ENCODE measurements at regions not wholly inside any gene's neighbourhood (a gene's known extent, or its start where the extent isn't known, plus 50 kb on each side); places are given as distances from the start of the nearest gene placed in this dataset.

- no peak overlapping the region for H2BK120ac ChIP-seq (ENCODE audit: low read depth, low read length)
- no peak overlapping the region for H3K23ac ChIP-seq (ENCODE audit: low read length)
- no peak overlapping the region for H3K56ac ChIP-seq (ENCODE audit: low read length)
- peak overlapping the region; percentile 16 for H3K4ac ChIP-seq (ENCODE audit: low read depth, low read length)
- no peaks in the 10 kb centered on the region for H3K79me2 ChIP-seq (ENCODE audit: control insufficient read depth, insufficient read depth, low read length)
- no peak overlapping the region for H3K27ac ChIP-seq (ENCODE audit: low read depth, low read length)
- no peak overlapping the region for H2AK5ac ChIP-seq (ENCODE audit: low read length)
- no CpG with 5 or more reads among the region's 2 CpGs for WGBS (ENCODE audit: extremely low coverage, insufficient coverage, low lambda C conversion rate)
- H3K36me3 ChIP-seq (ENCODE audit: control insufficient read depth, insufficient read depth, low read length), result no peaks in the 10 kb centered on the region
- H3K27me3 ChIP-seq (ENCODE audit: insufficient read depth, low read length, poor library complexity), result no peaks in the 10 kb centered on the region
- no peak overlapping the region for H2BK15ac ChIP-seq (replicated peaks; ENCODE audit: low read depth)
- DNase-seq, result no peak
- no peak overlapping the region for H3K4me2 ChIP-seq (ENCODE audit: low read length)
- no peak overlapping the region for H4K5ac ChIP-seq (ENCODE audit: low read length)
- no peak overlapping the region for H4K8ac ChIP-seq (ENCODE audit: low read depth, low read length)
- no peaks in the 10 kb centered on the region for H3K4me1 ChIP-seq (ENCODE audit: control insufficient read depth, low read depth, low read length)
- H3K18ac ChIP-seq (ENCODE audit: low read length), result no peak overlapping the region
- no peak overlapping the region for H3K4me3 ChIP-seq (ENCODE audit: low read length)
- no peak overlapping the region for H2BK5ac ChIP-seq (ENCODE audit: low read length)
- no peaks in the 10 kb centered on the region for H3K79me1 ChIP-seq (ENCODE audit: low read length)
- no peak overlapping the region for H3K9ac ChIP-seq (ENCODE audit: low read length)
These were observed 687.5 kb upstream of the FBXO33 start for GRCh38 chr14:40119765-40120164.

- Histone ChIP-seq H3K18ac (ENCODE audit: low read length) (no peak overlapping the region), H3K9ac (ENCODE audit: low read length) (no peak overlapping the region), H4K8ac (ENCODE audit: low read depth, low read length) (no peak overlapping the region), H2AK5ac (ENCODE audit: low read length) (no peak overlapping the region), H3K36me3 (ENCODE audit: control insufficient read depth, insufficient read depth, low read length) (no peaks in the 10 kb centered on the region), H3K4ac (ENCODE audit: low read depth, low read length) (no peak overlapping the region), H3K79me2 (ENCODE audit: control insufficient read depth, insufficient read depth, low read length) (no peaks in the 10 kb centered on the region), H3K4me3 (ENCODE audit: low read length) (no peak overlapping the region), H2BK15ac (replicated peaks; ENCODE audit: low read depth) (no peak overlapping the region), H3K4me1 (ENCODE audit: control insufficient read depth, low read depth, low read length) (no peaks in the 10 kb centered on the region), H3K27ac (ENCODE audit: low read depth, low read length) (no peak overlapping the region), H2BK5ac (ENCODE audit: low read length) (no peak overlapping the region), H3K4me2 (ENCODE audit: low read length) (no peak overlapping the region), H4K5ac (ENCODE audit: low read length) (no peak overlapping the region), H3K27me3 (ENCODE audit: insufficient read depth, low read length, poor library complexity) (no peaks in the 10 kb centered on the region), H3K79me1 (ENCODE audit: low read length) (no peaks in the 10 kb centered on the region), H3K23ac (ENCODE audit: low read length) (no peak overlapping the region), H2BK120ac (ENCODE audit: low read depth, low read length) (no peak overlapping the region), H3K56ac (ENCODE audit: low read length) (no peak overlapping the region)
- DNase-seq, result peak; percentile 29
- no CpG with 5 or more reads among the region's 4 CpGs for WGBS (ENCODE audit: extremely low coverage, insufficient coverage, low lambda C conversion rate)
These were observed 687.1 kb upstream of the FBXO33 start for GRCh38 chr14:40119321-40119720.

GRCh38 chr14:40115583-40115982 is 683.4 kb upstream of the FBXO33 start:
- Histone ChIP-seq H2BK15ac (replicated peaks; ENCODE audit: low read depth) (no peak overlapping the region), H2BK120ac (ENCODE audit: low read depth, low read length) (no peak overlapping the region), H3K27me3 (ENCODE audit: insufficient read depth, low read length, poor library complexity) (no peaks in the 10 kb centered on the region), H4K5ac (ENCODE audit: low read length) (no peak overlapping the region), H3K9ac (ENCODE audit: low read length) (no peak overlapping the region), H3K18ac (ENCODE audit: low read length) (no peak overlapping the region), H3K4ac (ENCODE audit: low read depth, low read length) (no peak overlapping the region), H3K4me1 (ENCODE audit: control insufficient read depth, low read depth, low read length) (no peaks in the 10 kb centered on the region), H3K27ac (ENCODE audit: low read depth, low read length) (no peak overlapping the region), H3K4me2 (ENCODE audit: low read length) (no peak overlapping the region), H4K8ac (ENCODE audit: low read depth, low read length) (no peak overlapping the region), H2AK5ac (ENCODE audit: low read length) (no peak overlapping the region), H3K79me2 (ENCODE audit: control insufficient read depth, insufficient read depth, low read length) (no peaks in the 10 kb centered on the region), H2BK5ac (ENCODE audit: low read length) (no peak overlapping the region), H3K36me3 (ENCODE audit: control insufficient read depth, insufficient read depth, low read length) (no peaks in the 10 kb centered on the region), H3K4me3 (ENCODE audit: low read length) (no peak overlapping the region), H3K79me1 (ENCODE audit: low read length) (no peaks in the 10 kb centered on the region), H3K56ac (ENCODE audit: low read length) (no peak overlapping the region), H3K23ac (ENCODE audit: low read length) (no peak overlapping the region)
- WGBS (ENCODE audit: extremely low coverage, insufficient coverage, low lambda C conversion rate), result no CpG with 5 or more reads among the region's 1 CpG
- no peak for DNase-seq

GRCh38 chr14:40113671-40114070 is 681.4 kb upstream of the FBXO33 start:
- H3K79me1 ChIP-seq (ENCODE audit: low read length), result no peaks in the 10 kb centered on the region
- no peak overlapping the region for H3K4me3 ChIP-seq (ENCODE audit: low read length)
- H3K56ac ChIP-seq (ENCODE audit: low read length), result no peak overlapping the region
- H3K4me2 ChIP-seq (ENCODE audit: low read length), result no peak overlapping the region
- no peak overlapping the region for H2BK5ac ChIP-seq (ENCODE audit: low read length)
- no peak overlapping the region for H2BK15ac ChIP-seq (replicated peaks; ENCODE audit: low read depth)
- H3K79me2 ChIP-seq (ENCODE audit: control insufficient read depth, insufficient read depth, low read length), result no peaks in the 10 kb centered on the region
- no peak overlapping the region for H4K8ac ChIP-seq (ENCODE audit: low read depth, low read length)
- H2AK5ac ChIP-seq (ENCODE audit: low read length), result no peak overlapping the region
- no peaks in the 10 kb centered on the region for H3K4me1 ChIP-seq (ENCODE audit: control insufficient read depth, low read depth, low read length)
- H3K9ac ChIP-seq (ENCODE audit: low read length), result no peak overlapping the region
- no peak overlapping the region for H3K23ac ChIP-seq (ENCODE audit: low read length)
- H4K5ac ChIP-seq (ENCODE audit: low read length), result no peak overlapping the region
- H3K27me3 ChIP-seq (ENCODE audit: insufficient read depth, low read length, poor library complexity), result no peaks in the 10 kb centered on the region
- H3K18ac ChIP-seq (ENCODE audit: low read length), result no peak overlapping the region
- no peak for DNase-seq
- no peak overlapping the region for H3K27ac ChIP-seq (ENCODE audit: low read depth, low read length)
- no peak overlapping the region for H2BK120ac ChIP-seq (ENCODE audit: low read depth, low read length)
- no peaks in the 10 kb centered on the region for H3K36me3 ChIP-seq (ENCODE audit: control insufficient read depth, insufficient read depth, low read length)
- no peak overlapping the region for H3K4ac ChIP-seq (ENCODE audit: low read depth, low read length)

- no peak overlapping the region for H3K27ac ChIP-seq (ENCODE audit: low read depth, low read length)
- no peak overlapping the region for H4K5ac ChIP-seq (ENCODE audit: low read length)
- no peak overlapping the region for H2BK120ac ChIP-seq (ENCODE audit: low read depth, low read length)
- no peaks in the 10 kb centered on the region for H3K79me1 ChIP-seq (ENCODE audit: low read length)
- WGBS (ENCODE audit: extremely low coverage, insufficient coverage, low lambda C conversion rate), result no CpG with 5 or more reads among the region's 1 CpG
- no peak overlapping the region for H3K9ac ChIP-seq (ENCODE audit: low read length)
- H3K4me1 ChIP-seq (ENCODE audit: control insufficient read depth, low read depth, low read length), result no peaks in the 10 kb centered on the region
- no peak overlapping the region for H3K56ac ChIP-seq (ENCODE audit: low read length)
- no peak overlapping the region for H3K4me3 ChIP-seq (ENCODE audit: low read length)
- DNase-seq, result no peak
- H3K36me3 ChIP-seq (ENCODE audit: control insufficient read depth, insufficient read depth, low read length), result no peaks in the 10 kb centered on the region
- no peak overlapping the region for H4K8ac ChIP-seq (ENCODE audit: low read depth, low read length)
- H3K27me3 ChIP-seq (ENCODE audit: insufficient read depth, low read length, poor library complexity), result no peaks in the 10 kb centered on the region
- no peak overlapping the region for H2BK5ac ChIP-seq (ENCODE audit: low read length)
- no peak overlapping the region for H2AK5ac ChIP-seq (ENCODE audit: low read length)
- no peak overlapping the region for H3K4ac ChIP-seq (ENCODE audit: low read depth, low read length)
- H3K23ac ChIP-seq (ENCODE audit: low read length), result no peak overlapping the region
- no peak overlapping the region for H2BK15ac ChIP-seq (replicated peaks; ENCODE audit: low read depth)
- H3K79me2 ChIP-seq (ENCODE audit: control insufficient read depth, insufficient read depth, low read length), result no peaks in the 10 kb centered on the region
- H3K4me2 ChIP-seq (ENCODE audit: low read length), result no peak overlapping the region
- no peak overlapping the region for H3K18ac ChIP-seq (ENCODE audit: low read length)
These were observed 668.4 kb upstream of the FBXO33 start for GRCh38 chr14:40100544-40101196.

- no peak overlapping the region for H2BK5ac ChIP-seq (ENCODE audit: low read length)
- H4K5ac ChIP-seq (ENCODE audit: low read length), result no peak overlapping the region
- no peaks in the 10 kb centered on the region for H3K79me2 ChIP-seq (ENCODE audit: control insufficient read depth, insufficient read depth, low read length)
- H3K9ac ChIP-seq (ENCODE audit: low read length), result no peak overlapping the region
- no peak overlapping the region for H4K8ac ChIP-seq (ENCODE audit: low read depth, low read length)
- no peak overlapping the region for H3K4me3 ChIP-seq (ENCODE audit: low read length)
- H3K36me3 ChIP-seq (ENCODE audit: control insufficient read depth, insufficient read depth, low read length), result no peaks in the 10 kb centered on the region
- no peak overlapping the region for H3K27ac ChIP-seq (ENCODE audit: low read depth, low read length)
- H3K4ac ChIP-seq (ENCODE audit: low read depth, low read length), result no peak overlapping the region
- no peaks in the 10 kb centered on the region for H3K79me1 ChIP-seq (ENCODE audit: low read length)
- H3K4me2 ChIP-seq (ENCODE audit: low read length), result no peak overlapping the region
- no peak overlapping the region for H3K56ac ChIP-seq (ENCODE audit: low read length)
- no peak overlapping the region for H3K18ac ChIP-seq (ENCODE audit: low read length)
- H2BK120ac ChIP-seq (ENCODE audit: low read depth, low read length), result no peak overlapping the region
- H3K23ac ChIP-seq (ENCODE audit: low read length), result no peak overlapping the region
- no peak overlapping the region for H2BK15ac ChIP-seq (replicated peaks; ENCODE audit: low read depth)
- no CpG with 5 or more reads among the region's 2 CpGs for WGBS (ENCODE audit: extremely low coverage, insufficient coverage, low lambda C conversion rate)
- H3K27me3 ChIP-seq (ENCODE audit: insufficient read depth, low read length, poor library complexity), result no peaks in the 10 kb centered on the region
- peak; percentile 3 for DNase-seq
- H2AK5ac ChIP-seq (ENCODE audit: low read length), result no peak overlapping the region
- no peaks in the 10 kb centered on the region for H3K4me1 ChIP-seq (ENCODE audit: control insufficient read depth, low read depth, low read length)
These were observed 667.1 kb upstream of the FBXO33 start for GRCh38 chr14:40099316-40099715.

Data from mesendoderm (in vitro differentiated cells).